ENCODE measurements at regions not wholly inside any gene's neighbourhood (a gene's known extent, or its start where the extent isn't known, plus 50 kb on each side); places are given as distances from the start of the nearest gene placed in this dataset.
A peak's percentile ranks its signal among the peaks of the same experiment; 100 is the strongest.

GRCh38 chr6:163766936-163767335 is 352.4 kb downstream of the QKI start:
- ATAC-seq, result no peak
- no peak for FAIRE-seq
- H3K9me1 ChIP-seq (ENCODE audit: control insufficient read depth, insufficient read depth, low read length), result no peaks in the 10 kb centered on the region
- no peaks in the 10 kb centered on the region for H3K36me3 ChIP-seq (ENCODE audit: control insufficient read depth, insufficient read depth, low read length)
- H3K9me3 ChIP-seq (replicated peaks; ENCODE audit: control insufficient read depth, insufficient read depth, low read depth, low read length), result no peaks in the 10 kb centered on the region
- no peaks in the 10 kb centered on the region for H4K20me1 ChIP-seq (replicated peaks; ENCODE audit: control insufficient read depth, insufficient read depth, low read length)
- H3K27me3 ChIP-seq (ENCODE audit: control insufficient read depth in 2 of 2, insufficient read depth in 2 of 2, low read length in 2 of 2), result no peaks in the 10 kb centered on the region
- in situ Hi-C loops (cut with MboI), result no loop called here
- H3K4me2 ChIP-seq (ENCODE audit: insufficient read depth, low read length), result no peak overlapping the region
- no peak overlapping the region for H3K27ac ChIP-seq (ENCODE audit: extremely low read depth, low read depth, low read length)
- H2AFZ ChIP-seq (ENCODE audit: low read depth, low read length), result peak overlapping the region; percentile 57; the same call in 1 of the 2 replicates
- WGBS (ENCODE audit: insufficient coverage, low coverage, missing lambda C conversion rate), result 60% methylated on average over 2 of the region's 2 CpGs
- no peak for DNase-seq (ENCODE audit: extremely low read depth in 1 of 4, low spot score in 3 of 4)
- H3K4me1 ChIP-seq (replicated peaks in 1 of 2; ENCODE audit: control insufficient read depth in 2 of 2, insufficient read depth in 2 of 2, low read length in 2 of 2), result peaks cover 0 to 8% of the 10 kb centered on the region in 2 experiments; a peak in 2 of 5 replicates
- POLR2A ChIA-PET, result interaction anchor here (1.3 kb wide), 1 partner anchor 11 kb away, joined by 5 read pairs; no protein-coding TSS in a partner anchor
- no TSS peak for BruUV-seq (replicated peaks)
- CTCF ChIA-PET (ENCODE audit: low intra/inter-chr PET ratio), result no interaction called here
- peak; percentile 41; the same call in 1 of the 2 replicates for TF ChIP-seq ZNF316 (IDR thresholded peaks at IDR 0.05)
- no peak for TF ChIP-seq ETV5 (CRISPR knock-in tag; IDR thresholded peaks at IDR 0.05; ENCODE audit: low read depth)
- peak; percentile 92 for TF ChIP-seq CREBBP (IDR thresholded peaks at IDR 0.05; ENCODE audit: low read depth, low read length)
- no peak overlapping the region for H3K9ac ChIP-seq (ENCODE audit: insufficient read depth in 1 of 2, low read depth in 2 of 2, low read length in 2 of 2)
- H3K79me2 ChIP-seq (ENCODE audit: control insufficient read depth, insufficient read depth, low read length), result no peaks in the 10 kb centered on the region
- H3K4me3 ChIP-seq, result no peak overlapping the region
- intact Hi-C loops (cut with micrococcal nuclease), result no loop called here

- Histone ChIP-seq H3K4me3 (no peak overlapping the region), H3K27me3 (ENCODE audit: control insufficient read depth in 2 of 2, insufficient read depth in 2 of 2, low read length in 2 of 2) (peaks cover 0 to 6% of the 10 kb centered on the region in 2 experiments; a peak in 1 of 5 replicates), H3K4me2 (ENCODE audit: insufficient read depth, low read length) (no peak overlapping the region), H2AFZ (ENCODE audit: low read depth, low read length) (peak overlapping the region; percentile 66), H3K4me1 (replicated peaks in 1 of 2; ENCODE audit: control insufficient read depth in 2 of 2, insufficient read depth in 2 of 2, low read length in 2 of 2) (peaks cover 0 to 2% of the 10 kb centered on the region in 2 experiments; a peak in 1 of 5 replicates), H3K9ac (ENCODE audit: insufficient read depth in 1 of 2, low read depth in 2 of 2, low read length in 2 of 2) (no peak overlapping the region), H3K79me2 (ENCODE audit: control insufficient read depth, insufficient read depth, low read length) (no peaks in the 10 kb centered on the region), H3K9me1 (ENCODE audit: control insufficient read depth, insufficient read depth, low read length) (no peaks in the 10 kb centered on the region), H3K9me3 (replicated peaks; ENCODE audit: control insufficient read depth, insufficient read depth, low read depth, low read length) (no peaks in the 10 kb centered on the region), H3K36me3 (ENCODE audit: control insufficient read depth, insufficient read depth, low read length) (no peaks in the 10 kb centered on the region), H3K27ac (ENCODE audit: extremely low read depth, low read depth, low read length) (no peak overlapping the region), H4K20me1 (replicated peaks; ENCODE audit: control insufficient read depth, insufficient read depth, low read length) (no peaks in the 10 kb centered on the region)
- CTCF ChIA-PET (ENCODE audit: low intra/inter-chr PET ratio), result no interaction called here
- FAIRE-seq (no peak), DNase-seq (ENCODE audit: extremely low read depth in 1 of 4, low spot score in 3 of 4) (no peak), ATAC-seq (no peak)
- BruUV-seq (replicated peaks), result no TSS peak
- in situ Hi-C loops (cut with MboI), result no loop called here
- intact Hi-C loops (cut with micrococcal nuclease), result no loop called here
- POLR2A ChIA-PET, result interaction anchor here (0.6 to 1.0 kb wide), 2 partner anchors 12 to 481 kb away, joined by 3 read pairs; no protein-coding TSS in a partner anchor
- 45% methylated on average over 1 of the region's 1 CpG for WGBS (ENCODE audit: insufficient coverage, low coverage, missing lambda C conversion rate)
- TF ChIP-seq ZNF398 (CRISPR knock-in tag; IDR thresholded peaks at IDR 0.05) (no peak), ZNF232 (CRISPR knock-in tag; IDR thresholded peaks at IDR 0.05) (no peak), ERF (CRISPR knock-in tag; IDR thresholded peaks at IDR 0.05) (no peak), DMBX1 (CRISPR knock-in tag; IDR thresholded peaks at IDR 0.05; ENCODE audit: borderline replicate concordance) (no peak), PRPF4 (IDR thresholded peaks at IDR 0.05; ENCODE audit: insufficient read depth, low read depth, low read length, poor library complexity, severe bottlenecking) (no peak), HDAC3 (IDR thresholded peaks at IDR 0.05; ENCODE audit: borderline replicate concordance, partially characterized antibody) (no peak), HCFC1 (IDR thresholded peaks at IDR 0.05; ENCODE audit: low read depth, low read length) (no peak), CCAR2 (IDR thresholded peaks at IDR 0.05; ENCODE audit: low read depth, low read length) (no peak), HNRNPLL (IDR thresholded peaks at IDR 0.05; ENCODE audit: low read depth, low read length, poor library complexity, severe bottlenecking) (no peak), MAFK (IDR thresholded peaks at IDR 0.05; ENCODE audit: low read length) (no peak), ARNT (IDR thresholded peaks at IDR 0.05) (no peak)
- TF ChIP-seq, protein P1, sequence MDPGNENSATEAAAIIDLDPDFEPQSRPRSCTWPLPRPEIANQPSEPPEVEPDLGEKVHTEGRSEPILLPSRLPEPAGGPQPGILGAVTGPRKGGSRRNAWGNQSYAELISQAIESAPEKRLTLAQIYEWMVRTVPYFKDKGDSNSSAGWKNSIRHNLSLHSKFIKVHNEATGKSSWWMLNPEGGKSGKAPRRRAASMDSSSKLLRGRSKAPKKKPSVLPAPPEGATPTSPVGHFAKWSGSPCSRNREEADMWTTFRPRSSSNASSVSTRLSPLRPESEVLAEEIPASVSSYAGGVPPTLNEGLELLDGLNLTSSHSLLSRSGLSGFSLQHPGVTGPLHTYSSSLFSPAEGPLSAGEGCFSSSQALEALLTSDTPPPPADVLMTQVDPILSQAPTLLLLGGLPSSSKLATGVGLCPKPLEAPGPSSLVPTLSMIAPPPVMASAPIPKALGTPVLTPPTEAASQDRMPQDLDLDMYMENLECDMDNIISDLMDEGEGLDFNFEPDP (CRISPR knock-in tag; IDR thresholded peaks at IDR 0.05), result no peak
Observed at GRCh38 chr6:163765335-163765734, 350.8 kb downstream of the QKI start.

Measured in K562 (cell line).